ENCODE measurements at regions not wholly inside any gene's neighbourhood (a gene's known extent, or its start where the extent isn't known, plus 50 kb on each side); places are given as distances from the start of the nearest gene placed in this dataset.
"Not testable (repeated sequence)": the region's sequence is repeated elsewhere in the genome, so short reads cannot be mapped to it uniquely, and the experiment has no call there.

DNA sequence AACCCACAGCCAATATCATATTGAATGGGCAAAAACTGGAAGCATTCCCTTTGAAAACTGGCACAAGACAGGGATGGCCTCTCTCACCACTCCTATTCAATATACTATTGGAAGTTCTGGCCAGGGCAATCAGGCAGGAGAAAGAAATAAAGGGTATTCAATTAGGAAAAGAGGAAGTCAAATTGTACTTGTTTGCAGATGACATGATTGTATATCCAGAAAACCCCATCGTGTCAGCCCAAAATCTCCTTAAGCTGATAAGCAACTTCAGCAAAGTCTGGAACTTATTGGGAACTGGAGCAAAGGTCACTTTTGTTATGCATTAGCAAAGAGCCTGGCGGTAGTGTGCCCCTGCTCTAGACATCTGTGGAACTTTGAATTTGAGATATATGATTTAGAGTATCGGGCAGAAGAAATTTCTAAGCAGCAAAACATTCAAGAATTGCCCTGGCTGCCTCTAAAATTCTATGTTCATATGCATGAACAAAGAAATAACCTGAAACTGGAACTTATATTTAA, 53.4 kb upstream of the PSMA1 start:
- not testable (repeated sequence) for H3K27me3 Mint-ChIP-seq; H3K36me3 Mint-ChIP-seq; ATAC-seq (ENCODE audit: low read depth in 2 of 2); DNase-seq; H3K4me3 Mint-ChIP-seq; H3K9me3 Mint-ChIP-seq
- Mint-ChIP-seq H3K27ac (peak overlapping the region in 3 of 6 donors; percentile 10 to 74 (median 73)), H3K4me1 (peaks cover 10 to 29% (median 20%) of the 10 kb centered on the region in 3 donors)

- H3K36me3 Mint-ChIP-seq, result peaks cover 0 to 11% of the 10 kb centered on the region in 2 donors
- ATAC-seq (ENCODE audit: low read depth in 2 of 2), result no peak
- peak overlapping the region; percentile 27 to 97 (median 90) for H3K27ac Mint-ChIP-seq
- no peak for DNase-seq
- peaks cover 22 to 28% (median 22%) of the 10 kb centered on the region in 3 donors for H3K4me1 Mint-ChIP-seq
- no peak overlapping the region for H3K4me3 Mint-ChIP-seq
- no peaks in the 10 kb centered on the region for H3K27me3 Mint-ChIP-seq
- peaks cover 0 to 7% (median 4%) of the 10 kb centered on the region in 7 donors for H3K9me3 Mint-ChIP-seq
These were observed 57.1 kb upstream of the PSMA1 start for GRCh38 chr11:14577292-14577691.

- peaks cover 23 to 28% (median 24%) of the 10 kb centered on the region in 3 donors for H3K4me1 Mint-ChIP-seq
- peaks cover 0 to 14% of the 10 kb centered on the region in 2 donors for H3K36me3 Mint-ChIP-seq
- peak overlapping the region; percentile 47 to 94 (median 92) for H3K27ac Mint-ChIP-seq
- peaks cover 0 to 9% (median 4%) of the 10 kb centered on the region in 7 donors for H3K9me3 Mint-ChIP-seq
- peak in 1 of 2 donors; percentile 5 for ATAC-seq (ENCODE audit: low read depth in 2 of 2)
- DNase-seq, result no peak
- peak overlapping the region in 5 of 8 donors; percentile 0 to 82 (median 40) for H3K4me3 Mint-ChIP-seq
- H3K27me3 Mint-ChIP-seq, result no peaks in the 10 kb centered on the region
These were observed 57.8 kb upstream of the PSMA1 start for GRCh38 chr11:14577835-14578529.

GRCh38 chr11:14578541-14578956, 58.4 kb upstream of the PSMA1 start:
- H3K4me1 Mint-ChIP-seq, result peaks cover 24 to 28% (median 27%) of the 10 kb centered on the region in 3 donors
- H3K4me3 Mint-ChIP-seq, result peak overlapping the region in 7 of 8 donors; percentile 0 to 82 (median 41)
- DNase-seq, result peak; percentile 85
- H3K9me3 Mint-ChIP-seq, result peaks cover 0 to 12% (median 4%) of the 10 kb centered on the region in 7 donors
- H3K27me3 Mint-ChIP-seq, result no peaks in the 10 kb centered on the region
- peak overlapping the region; percentile 38 to 94 (median 92) for H3K27ac Mint-ChIP-seq
- peaks cover 0 to 19% of the 10 kb centered on the region in 2 donors for H3K36me3 Mint-ChIP-seq
- ATAC-seq (ENCODE audit: low read depth in 2 of 2), result peak; percentile 99

- Mint-ChIP-seq H3K27ac (peak overlapping the region in 5 of 6 donors; percentile 2 to 94 (median 85)), H3K36me3 (peaks cover 0 to 19% of the 10 kb centered on the region in 2 donors), H3K4me1 (peaks cover 18 to 28% (median 27%) of the 10 kb centered on the region in 3 donors), H3K4me3 (peak overlapping the region in 1 of 8 donors; percentile 5), H3K9me3 (peaks cover 0 to 12% (median 4%) of the 10 kb centered on the region in 7 donors), H3K27me3 (no peaks in the 10 kb centered on the region)
- ATAC-seq (ENCODE audit: low read depth in 2 of 2), result no peak
- DNase-seq, result no peak
These were observed 59.5 kb upstream of the PSMA1 start for GRCh38 chr11:14579646-14580045.

DNA sequence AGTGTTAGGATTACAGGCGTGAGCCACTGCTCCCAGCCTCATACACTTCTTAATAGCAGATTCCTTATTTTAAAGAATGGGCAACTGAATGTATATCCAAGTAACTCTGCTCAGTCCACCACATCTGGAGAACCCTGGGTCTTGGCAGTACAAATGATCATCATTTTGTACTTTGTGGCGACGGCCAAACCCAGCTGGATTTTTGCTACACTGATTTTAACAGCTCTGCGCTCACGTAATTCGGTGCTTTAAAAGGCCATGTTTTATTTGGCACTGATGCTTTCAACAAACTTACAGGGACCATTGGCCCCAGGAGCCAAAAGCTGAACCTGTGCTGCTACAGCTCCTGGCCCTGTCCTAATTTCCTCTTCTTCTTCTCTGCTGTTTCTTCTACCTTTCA, 60.8 kb upstream of the PDE3B start:
- H3K4me1 Mint-ChIP-seq, result peaks cover 14 to 25% (median 23%) of the 10 kb centered on the region in 3 donors
- no peak for ATAC-seq (ENCODE audit: low read depth in 2 of 2)
- H3K27ac Mint-ChIP-seq, result peak overlapping the region in 1 of 6 donors; percentile 27
- peaks cover 0 to 12% (median 0%) of the 10 kb centered on the region in 7 donors for H3K9me3 Mint-ChIP-seq
- no peak overlapping the region for H3K4me3 Mint-ChIP-seq
- no peak for DNase-seq
- H3K36me3 Mint-ChIP-seq, result peaks cover 0 to 19% of the 10 kb centered on the region in 2 donors
- H3K27me3 Mint-ChIP-seq, result peaks cover 0 to 5% (median 3%) of the 10 kb centered on the region in 3 donors

- peaks cover 0 to 19% of the 10 kb centered on the region in 2 donors for H3K36me3 Mint-ChIP-seq
- H3K4me3 Mint-ChIP-seq, result no peak overlapping the region
- H3K4me1 Mint-ChIP-seq, result peaks cover 14 to 20% (median 16%) of the 10 kb centered on the region in 3 donors
- ATAC-seq (ENCODE audit: low read depth in 2 of 2) (no peak), DNase-seq (no peak)
- H3K9me3 Mint-ChIP-seq, result peaks cover 0 to 12% (median 0%) of the 10 kb centered on the region in 7 donors
- H3K27me3 Mint-ChIP-seq, result peaks cover 0 to 7% (median 5%) of the 10 kb centered on the region in 3 donors
- H3K27ac Mint-ChIP-seq, result peak overlapping the region in 5 of 6 donors; percentile 27 to 70 (median 53)
These were observed 60.2 kb upstream of the PDE3B start for GRCh38 chr11:14583252-14584034.

DNA sequence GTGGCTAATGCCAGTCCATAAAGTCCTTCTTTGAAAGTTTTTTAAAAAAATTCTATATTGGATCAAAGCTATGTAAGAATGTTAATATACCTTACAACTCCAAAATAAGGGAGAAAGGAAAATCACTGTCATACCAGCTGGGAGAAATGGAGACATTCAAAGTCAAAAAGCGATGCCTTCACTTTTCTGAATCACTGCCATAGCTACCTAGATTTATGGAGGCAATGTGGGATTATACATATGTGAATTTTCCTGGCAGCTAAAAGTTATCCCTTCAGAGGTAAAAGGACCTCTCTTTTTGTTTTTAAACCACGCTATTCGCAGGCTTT, 59.6 kb upstream of the PDE3B start:
- no peak for DNase-seq
- peaks cover 0 to 12% (median 0%) of the 10 kb centered on the region in 7 donors for H3K9me3 Mint-ChIP-seq
- peaks cover 0 to 7% (median 5%) of the 10 kb centered on the region in 3 donors for H3K27me3 Mint-ChIP-seq
- H3K27ac Mint-ChIP-seq, result peak overlapping the region in 3 of 6 donors; percentile 27 to 70 (median 44)
- peaks cover 0 to 19% of the 10 kb centered on the region in 2 donors for H3K36me3 Mint-ChIP-seq
- ATAC-seq (ENCODE audit: low read depth in 2 of 2), result no peak
- H3K4me3 Mint-ChIP-seq, result no peak overlapping the region
- peaks cover 10 to 17% (median 14%) of the 10 kb centered on the region in 3 donors for H3K4me1 Mint-ChIP-seq

DNA sequence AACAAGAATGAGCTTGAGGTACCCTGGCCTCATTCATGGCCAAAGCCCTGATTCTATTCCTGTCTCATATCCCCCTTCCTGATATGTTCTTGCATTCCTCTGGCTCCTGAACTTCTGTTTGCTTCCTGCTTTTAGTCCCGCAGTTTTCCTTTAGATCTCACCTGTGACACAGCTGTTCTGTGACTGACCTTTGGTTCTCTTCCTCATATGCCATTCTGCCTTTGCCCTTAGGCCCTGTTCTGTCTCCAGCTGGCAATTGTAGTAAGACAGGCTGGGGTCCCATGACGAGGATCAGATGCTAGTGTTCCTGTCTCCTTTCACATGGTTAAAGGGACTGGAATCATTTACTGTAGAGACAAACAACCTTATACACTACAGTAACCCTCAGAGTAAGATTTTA, 59.0 kb upstream of the PDE3B start:
- Mint-ChIP-seq H3K27ac (peak overlapping the region in 2 of 6 donors; percentile 0 to 12), H3K36me3 (peaks cover 0 to 19% of the 10 kb centered on the region in 2 donors), H3K27me3 (peaks cover 0 to 7% (median 5%) of the 10 kb centered on the region in 3 donors), H3K4me3 (no peak overlapping the region), H3K4me1 (peaks cover 7 to 17% (median 14%) of the 10 kb centered on the region in 3 donors), H3K9me3 (peaks cover 0 to 12% (median 0%) of the 10 kb centered on the region in 7 donors)
- ATAC-seq (ENCODE audit: low read depth in 2 of 2) (no peak), DNase-seq (no peak)

- DNase-seq (no peak), ATAC-seq (ENCODE audit: low read depth in 2 of 2) (no peak)
- H3K4me3 Mint-ChIP-seq, result no peak overlapping the region
- peaks cover 0 to 7% (median 5%) of the 10 kb centered on the region in 3 donors for H3K27me3 Mint-ChIP-seq
- peaks cover 1 to 12% of the 10 kb centered on the region in 2 donors for H3K36me3 Mint-ChIP-seq
- H3K9me3 Mint-ChIP-seq, result peaks cover 0 to 7% (median 0%) of the 10 kb centered on the region in 7 donors
- peaks cover 1 to 9% (median 9%) of the 10 kb centered on the region in 3 donors for H3K4me1 Mint-ChIP-seq
- H3K27ac Mint-ChIP-seq, result peak overlapping the region in 1 of 6 donors; percentile 37
These were observed 58.2 kb upstream of the PDE3B start for GRCh38 chr11:14585438-14585837.

DNA sequence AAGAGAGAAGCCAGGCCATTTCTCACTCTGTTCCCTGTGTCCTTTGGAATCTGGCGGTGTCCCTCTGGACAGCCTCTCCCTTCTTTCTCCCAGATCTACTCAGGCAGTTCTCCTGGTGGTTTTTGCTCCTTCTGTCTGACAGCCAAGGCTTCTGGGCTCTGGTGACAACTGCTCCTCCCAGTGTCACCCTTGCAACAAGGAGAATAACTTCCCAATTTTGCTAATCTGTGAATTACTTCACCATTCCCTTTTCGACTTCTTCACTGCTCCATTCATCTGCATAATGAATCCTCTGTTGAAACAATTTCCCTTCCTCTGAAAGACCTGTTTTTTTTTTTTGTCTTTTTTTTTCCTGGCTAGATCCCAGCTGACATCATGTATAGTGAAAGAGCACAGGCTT, 56.3 kb upstream of the PDE3B start:
- Mint-ChIP-seq H3K4me1 (peaks cover 0 to 10% (median 5%) of the 10 kb centered on the region in 3 donors), H3K27ac (peak overlapping the region in 1 of 6 donors; percentile 73), H3K4me3 (peak overlapping the region in 1 of 8 donors; percentile 23), H3K9me3 (peaks cover 0 to 4% (median 0%) of the 10 kb centered on the region in 7 donors), H3K36me3 (peaks cover 5 to 8% of the 10 kb centered on the region in 2 donors), H3K27me3 (peaks cover 0 to 7% (median 5%) of the 10 kb centered on the region in 3 donors)
- DNase-seq, result no peak
- no peak for ATAC-seq (ENCODE audit: low read depth in 2 of 2)

DNA sequence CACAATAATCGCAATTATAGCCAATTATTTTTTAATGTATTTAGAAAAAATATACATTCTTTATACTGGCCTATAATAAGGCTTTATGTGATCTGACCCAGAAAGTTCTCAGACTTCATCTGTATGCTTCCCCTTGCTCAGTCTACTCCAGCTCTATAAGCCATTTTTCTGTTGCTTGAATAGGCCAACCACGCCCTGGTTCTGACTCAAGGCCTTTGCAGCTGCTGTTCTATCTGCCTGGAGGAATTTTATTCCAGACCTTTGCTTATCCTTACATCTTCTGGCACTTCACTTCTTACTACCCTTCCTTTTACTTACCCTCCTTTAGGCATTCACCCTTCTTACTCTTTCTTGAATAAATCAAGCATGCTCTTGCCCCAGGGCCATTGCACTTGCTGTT, 54.9 kb upstream of the PDE3B start:
- Mint-ChIP-seq H3K4me3 (no peak overlapping the region), H3K36me3 (peaks cover 0 to 5% of the 10 kb centered on the region in 2 donors), H3K27me3 (peaks cover 0 to 7% (median 5%) of the 10 kb centered on the region in 3 donors), H3K4me1 (peaks cover 5 to 15% (median 9%) of the 10 kb centered on the region in 3 donors), H3K27ac (peak overlapping the region in 1 of 6 donors; percentile 18), H3K9me3 (no peaks in the 10 kb centered on the region)
- DNase-seq (no peak), ATAC-seq (ENCODE audit: low read depth in 2 of 2) (no peak)

DNA sequence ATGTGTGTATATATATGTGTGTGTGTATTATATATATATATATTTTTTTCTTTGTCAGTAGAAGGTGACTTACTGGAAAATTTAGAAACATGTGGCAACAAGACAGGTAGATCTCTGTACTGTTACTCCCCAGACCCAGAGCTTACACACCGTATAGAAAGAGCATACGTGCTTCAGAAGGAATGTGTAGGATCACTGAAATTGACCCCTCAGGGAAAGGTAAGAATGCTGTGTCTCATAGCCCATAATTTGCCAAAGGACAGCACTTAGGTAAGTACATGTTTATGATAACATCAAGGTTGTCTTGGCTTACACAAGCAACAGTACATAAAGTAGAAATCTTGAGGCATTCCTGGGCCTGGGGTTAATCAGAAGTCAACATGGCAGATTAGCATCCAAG, 54.2 kb upstream of the PDE3B start:
- H3K27me3 Mint-ChIP-seq, result peaks cover 0 to 7% (median 5%) of the 10 kb centered on the region in 3 donors
- DNase-seq (no peak), ATAC-seq (ENCODE audit: low read depth in 2 of 2) (no peak)
- no peak overlapping the region for H3K4me3 Mint-ChIP-seq
- H3K4me1 Mint-ChIP-seq, result peaks cover 8 to 21% (median 16%) of the 10 kb centered on the region in 3 donors
- no peak overlapping the region for H3K27ac Mint-ChIP-seq
- no peaks in the 10 kb centered on the region for H3K9me3 Mint-ChIP-seq
- peaks cover 0 to 5% of the 10 kb centered on the region in 2 donors for H3K36me3 Mint-ChIP-seq
